ENCODE measurements at regions not wholly inside any gene's neighbourhood (a gene's known extent, or its start where the extent isn't known, plus 50 kb on each side); places are given as distances from the start of the nearest gene placed in this dataset.

DNA sequence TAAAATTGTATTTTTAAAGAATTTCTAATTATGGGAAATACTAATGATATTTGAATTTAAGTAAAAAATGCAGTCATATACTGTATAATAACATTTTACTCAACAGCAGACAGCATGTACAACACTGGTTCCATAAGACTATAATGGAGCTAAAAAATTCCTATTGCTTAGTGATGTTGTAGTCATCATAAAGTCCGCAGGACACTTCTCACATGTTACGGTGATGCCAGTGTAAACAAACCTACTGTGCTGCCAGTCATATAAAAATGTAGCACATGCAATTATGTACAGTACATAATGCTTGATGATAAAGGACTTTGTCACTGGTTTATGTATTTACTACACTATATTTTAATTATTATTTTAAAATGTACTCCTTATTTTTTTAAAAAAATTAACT, 629.3 kb downstream of the IPMK start:
- no CpG with 5 or more reads among the region's 2 CpGs for WGBS, 2 donors (ENCODE audit: extremely low coverage in 2 of 2, insufficient read length in 2 of 2, insufficient replicate concordance in 1 of 2)

GRCh38 chr10:57628592-57629284, 639.0 kb downstream of the IPMK start:
- DNase-seq (ENCODE audit: low spot score), result no peak
- Histone ChIP-seq H2BK120ac (ENCODE audit: low read depth, low read length) (no peak overlapping the region), H2BK15ac (ENCODE audit: low read length) (no peak overlapping the region), H3K4me3 (ENCODE audit: low read length in 2 of 2) (no peak overlapping the region), H3K79me1 (ENCODE audit: low read depth, low read length) (no peaks in the 10 kb centered on the region), H2AK5ac (ENCODE audit: low read depth, low read length) (no peak overlapping the region), H3K4me1 (ENCODE audit: control insufficient read depth in 2 of 2, insufficient read depth in 1 of 2, low read depth in 1 of 2, low read length in 2 of 2) (peaks cover 0 to 5% of the 10 kb centered on the region in 2 donors), H3K27ac (replicated peaks; ENCODE audit: low read length) (no peak overlapping the region), H3K23ac (ENCODE audit: low read depth, low read length, poor library complexity) (no peak overlapping the region), H3K9ac (ENCODE audit: low read depth, low read length, poor library complexity) (no peak overlapping the region), H3K36me3 (replicated peaks in 1 of 2; ENCODE audit: control insufficient read depth in 2 of 2, insufficient read depth in 2 of 2, low read length in 2 of 2) (no peaks in the 10 kb centered on the region), H3K4me2 (ENCODE audit: insufficient read depth, low read length, poor library complexity, severe bottlenecking) (no peak overlapping the region), H3K27me3 (ENCODE audit: control insufficient read depth in 3 of 3, insufficient read depth in 3 of 3, low read depth in 1 of 3, low read length in 3 of 3) (no peaks in the 10 kb centered on the region), H3K18ac (ENCODE audit: low read length) (no peak overlapping the region), H4K8ac (ENCODE audit: low read depth, low read length) (no peak overlapping the region), H3K9me3 (replicated peaks in 1 of 2; ENCODE audit: control insufficient read depth in 2 of 2, insufficient read depth in 1 of 2, low read depth in 1 of 2, low read length in 2 of 2) (no peaks in the 10 kb centered on the region), H3K4ac (ENCODE audit: low read length) (no peak overlapping the region), H2AFZ (ENCODE audit: low read length) (no peak overlapping the region), H2BK5ac (ENCODE audit: low read length) (no peak overlapping the region), H4K91ac (ENCODE audit: low read depth, low read length, poor library complexity) (no peak overlapping the region), H2BK12ac (ENCODE audit: low read length) (no peak overlapping the region), H3K14ac (ENCODE audit: low read length) (no peak overlapping the region)
- WGBS, 2 donors (ENCODE audit: extremely low coverage in 2 of 2, insufficient read length in 2 of 2, insufficient replicate concordance in 1 of 2), result no CpG with 5 or more reads among the region's 3 CpGs

More for the DNA sequence above, 629.3 kb downstream of the IPMK start:
- H4K91ac ChIP-seq (ENCODE audit: low read depth, low read length, poor library complexity), result no peak overlapping the region
- H3K4me1 ChIP-seq (ENCODE audit: control insufficient read depth in 2 of 2, insufficient read depth in 1 of 2, low read depth in 1 of 2, low read length in 2 of 2), result no peaks in the 10 kb centered on the region
- no peak overlapping the region for H2AFZ ChIP-seq (ENCODE audit: low read length)
- H3K4me3 ChIP-seq (ENCODE audit: low read length in 2 of 2), result no peak overlapping the region
- no peak overlapping the region for H2BK12ac ChIP-seq (ENCODE audit: low read length)
- no peak overlapping the region for H3K18ac ChIP-seq (ENCODE audit: low read length)
- H2AK5ac ChIP-seq (ENCODE audit: low read depth, low read length), result no peak overlapping the region
- no peak overlapping the region for H2BK15ac ChIP-seq (ENCODE audit: low read length)
- H3K27ac ChIP-seq (replicated peaks; ENCODE audit: low read length), result no peak overlapping the region
- H3K4me2 ChIP-seq (ENCODE audit: insufficient read depth, low read length, poor library complexity, severe bottlenecking), result no peak overlapping the region
- no peak for DNase-seq (ENCODE audit: low spot score)
- H3K36me3 ChIP-seq (replicated peaks in 1 of 2; ENCODE audit: control insufficient read depth in 2 of 2, insufficient read depth in 2 of 2, low read length in 2 of 2), result no peaks in the 10 kb centered on the region
- H2BK5ac ChIP-seq (ENCODE audit: low read length), result no peak overlapping the region
- no peak overlapping the region for H3K4ac ChIP-seq (ENCODE audit: low read length)
- no peak overlapping the region for H4K8ac ChIP-seq (ENCODE audit: low read depth, low read length)
- no peak overlapping the region for H2BK120ac ChIP-seq (ENCODE audit: low read depth, low read length)
- no peak overlapping the region for H3K23ac ChIP-seq (ENCODE audit: low read depth, low read length, poor library complexity)
- no peak overlapping the region for H3K14ac ChIP-seq (ENCODE audit: low read length)
- H3K79me1 ChIP-seq (ENCODE audit: low read depth, low read length), result no peaks in the 10 kb centered on the region
- H3K27me3 ChIP-seq (ENCODE audit: control insufficient read depth in 3 of 3, insufficient read depth in 3 of 3, low read depth in 1 of 3, low read length in 3 of 3), result no peaks in the 10 kb centered on the region
- H3K9ac ChIP-seq (ENCODE audit: low read depth, low read length, poor library complexity), result no peak overlapping the region
- no peaks in the 10 kb centered on the region for H3K9me3 ChIP-seq (replicated peaks in 1 of 2; ENCODE audit: control insufficient read depth in 2 of 2, insufficient read depth in 1 of 2, low read depth in 1 of 2, low read length in 2 of 2)

DNA sequence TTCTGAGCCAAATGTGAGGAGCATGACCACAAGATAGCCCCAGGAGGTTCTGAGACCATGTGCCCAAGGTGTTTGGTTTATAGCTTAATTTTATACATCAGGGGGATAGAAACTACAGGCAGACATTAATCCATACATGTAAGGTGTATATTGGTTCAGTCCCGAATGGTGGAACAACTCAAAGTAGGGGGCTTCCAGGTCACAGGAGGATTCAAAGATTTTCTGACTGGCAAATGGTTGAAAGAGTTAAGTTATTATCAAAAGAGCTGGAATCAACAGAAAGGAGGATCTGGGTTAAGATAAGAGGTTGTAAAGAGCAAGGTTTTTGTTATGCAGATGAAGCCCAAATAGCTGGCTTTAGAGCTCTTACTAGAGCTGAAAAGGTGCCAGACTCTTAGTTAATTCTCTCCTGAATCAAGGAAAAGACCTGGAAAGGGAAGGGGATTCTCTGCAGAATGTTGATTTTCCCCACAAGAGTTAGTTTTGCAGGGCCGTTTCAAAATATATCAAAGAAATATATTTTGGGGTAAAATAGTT, 640.0 kb downstream of the IPMK start:
- no peak overlapping the region for H3K4me2 ChIP-seq (ENCODE audit: insufficient read depth, low read length, poor library complexity, severe bottlenecking)
- H3K14ac ChIP-seq (ENCODE audit: low read length), result no peak overlapping the region
- no peak overlapping the region for H2BK5ac ChIP-seq (ENCODE audit: low read length)

GRCh38 chr10:57624856-57625592, 642.7 kb downstream of the IPMK start:
- DNase-seq (ENCODE audit: low spot score), result no peak
- no peak overlapping the region for H3K9ac ChIP-seq (ENCODE audit: low read depth, low read length, poor library complexity)
- no CpG with 5 or more reads among the region's 5 CpGs for WGBS, 2 donors (ENCODE audit: extremely low coverage in 2 of 2, insufficient read length in 2 of 2, insufficient replicate concordance in 1 of 2)

More for the DNA sequence above, 640.0 kb downstream of the IPMK start:
- Histone ChIP-seq H3K79me1 (ENCODE audit: low read depth, low read length) (no peaks in the 10 kb centered on the region), H3K18ac (ENCODE audit: low read length) (no peak overlapping the region), H4K91ac (ENCODE audit: low read depth, low read length, poor library complexity) (no peak overlapping the region), H3K27ac (replicated peaks; ENCODE audit: low read length) (no peak overlapping the region), H2AFZ (ENCODE audit: low read length) (no peak overlapping the region), H3K23ac (ENCODE audit: low read depth, low read length, poor library complexity) (no peak overlapping the region), H3K27me3 (ENCODE audit: control insufficient read depth in 3 of 3, insufficient read depth in 3 of 3, low read depth in 1 of 3, low read length in 3 of 3) (no peaks in the 10 kb centered on the region), H2BK12ac (ENCODE audit: low read length) (no peak overlapping the region), H3K36me3 (replicated peaks in 1 of 2; ENCODE audit: control insufficient read depth in 2 of 2, insufficient read depth in 2 of 2, low read length in 2 of 2) (no peaks in the 10 kb centered on the region), H3K4me3 (ENCODE audit: low read length in 2 of 2) (no peak overlapping the region), H2AK5ac (ENCODE audit: low read depth, low read length) (no peak overlapping the region), H4K8ac (ENCODE audit: low read depth, low read length) (no peak overlapping the region), H3K9me3 (replicated peaks in 1 of 2; ENCODE audit: control insufficient read depth in 2 of 2, insufficient read depth in 1 of 2, low read depth in 1 of 2, low read length in 2 of 2) (no peaks in the 10 kb centered on the region), H2BK15ac (ENCODE audit: low read length) (no peak overlapping the region), H3K9ac (ENCODE audit: low read depth, low read length, poor library complexity) (no peak overlapping the region), H3K4ac (ENCODE audit: low read length) (no peak overlapping the region), H2BK120ac (ENCODE audit: low read depth, low read length) (no peak overlapping the region), H3K4me1 (ENCODE audit: control insufficient read depth in 2 of 2, insufficient read depth in 1 of 2, low read depth in 1 of 2, low read length in 2 of 2) (peaks cover 0 to 5% of the 10 kb centered on the region in 2 donors)
- DNase-seq (ENCODE audit: low spot score), result no peak
- WGBS, 2 donors (ENCODE audit: extremely low coverage in 2 of 2, insufficient read length in 2 of 2, insufficient replicate concordance in 1 of 2), result no CpG with 5 or more reads among the region's 2 CpGs

More at GRCh38 chr10:57624856-57625592, 642.7 kb downstream of the IPMK start:
- no peaks in the 10 kb centered on the region for H3K27me3 ChIP-seq (ENCODE audit: control insufficient read depth in 3 of 3, insufficient read depth in 3 of 3, low read depth in 1 of 3, low read length in 3 of 3)
- H2BK15ac ChIP-seq (ENCODE audit: low read length), result no peak overlapping the region
- H3K36me3 ChIP-seq (replicated peaks in 1 of 2; ENCODE audit: control insufficient read depth in 2 of 2, insufficient read depth in 2 of 2, low read length in 2 of 2), result no peaks in the 10 kb centered on the region
- no peak overlapping the region for H3K18ac ChIP-seq (ENCODE audit: low read length)
- H2AFZ ChIP-seq (ENCODE audit: low read length), result no peak overlapping the region
- no peak overlapping the region for H2BK5ac ChIP-seq (ENCODE audit: low read length)
- H3K23ac ChIP-seq (ENCODE audit: low read depth, low read length, poor library complexity), result no peak overlapping the region
- no peaks in the 10 kb centered on the region for H3K9me3 ChIP-seq (replicated peaks in 1 of 2; ENCODE audit: control insufficient read depth in 2 of 2, insufficient read depth in 1 of 2, low read depth in 1 of 2, low read length in 2 of 2)
- H3K4ac ChIP-seq (ENCODE audit: low read length), result no peak overlapping the region
- no peak overlapping the region for H3K4me2 ChIP-seq (ENCODE audit: insufficient read depth, low read length, poor library complexity, severe bottlenecking)
- no peak overlapping the region for H3K27ac ChIP-seq (replicated peaks; ENCODE audit: low read length)
- no peak overlapping the region for H2AK5ac ChIP-seq (ENCODE audit: low read depth, low read length)
- H3K4me3 ChIP-seq (ENCODE audit: low read length in 2 of 2), result no peak overlapping the region
- H3K14ac ChIP-seq (ENCODE audit: low read length), result no peak overlapping the region
- H3K79me1 ChIP-seq (ENCODE audit: low read depth, low read length), result no peaks in the 10 kb centered on the region
- no peak overlapping the region for H2BK120ac ChIP-seq (ENCODE audit: low read depth, low read length)
- no peak overlapping the region for H2BK12ac ChIP-seq (ENCODE audit: low read length)
- peaks cover 0 to 5% of the 10 kb centered on the region in 2 donors for H3K4me1 ChIP-seq (ENCODE audit: control insufficient read depth in 2 of 2, insufficient read depth in 1 of 2, low read depth in 1 of 2, low read length in 2 of 2)
- H4K91ac ChIP-seq (ENCODE audit: low read depth, low read length, poor library complexity), result no peak overlapping the region
- no peak overlapping the region for H4K8ac ChIP-seq (ENCODE audit: low read depth, low read length)
